Trophoblast cell (in vitro differentiated cells and primary cell): ENCODE measurements at regions not wholly inside any gene's neighbourhood (a gene's known extent, or its start where the extent isn't known, plus 50 kb on each side); places are given as distances from the start of the nearest gene placed in this dataset.
A peak's percentile ranks its signal among the peaks of the same experiment; 100 is the strongest.

Experiments
- DNase-seq, 2 donors: peaks; one replicate each; pipeline ENCODE4 v3.0.0-alpha.2; 2016
- H2AFZ ChIP-seq: 2 replicates; pipeline ENCODE4 v1.6.1; 2013; ENCODE audit warnings: low read length, moderate library complexity, mild to moderate bottlenecking; ENCODE audit not compliant: insufficient read depth, poor library complexity
- H2AK5ac ChIP-seq: 2 replicates; pipeline ENCODE4 v1.6.1; 2013; ENCODE audit warnings: mild to moderate bottlenecking, low read length
- H2BK120ac ChIP-seq: 2 replicates; pipeline ENCODE4 v1.6.1; 2013; ENCODE audit warnings: low read length, mild to moderate bottlenecking, moderate library complexity; ENCODE audit not compliant: insufficient read depth, poor library complexity
- H2BK12ac ChIP-seq: 2 replicates; pipeline ENCODE4 v1.6.1; 2013; ENCODE audit warnings: mild to moderate bottlenecking, low read length, moderate library complexity
- H2BK5ac ChIP-seq: 2 replicates; pipeline ENCODE4 v1.6.1; 2013; ENCODE audit warnings: low read length, low read depth, moderate library complexity, mild to moderate bottlenecking; ENCODE audit not compliant: poor library complexity
- H3K14ac ChIP-seq: 2 replicates; pipeline ENCODE4 v1.6.1; 2013; ENCODE audit warnings: mild to moderate bottlenecking, low read length
- H3K18ac ChIP-seq: 2 replicates; pipeline ENCODE4 v1.6.1; 2013; ENCODE audit warnings: mild to moderate bottlenecking, low read length
- H3K23ac ChIP-seq: 2 replicates; pipeline ENCODE4 v1.6.1; 2013; ENCODE audit warnings: low read length
- H3K27ac ChIP-seq: 2 replicates; pipeline ENCODE4 v1.5.1; 2013; ENCODE audit warnings: low read depth, mild to moderate bottlenecking, inconsistent platforms, low read length, moderate library complexity
- H3K27me3 ChIP-seq: 2 replicates; pipeline ENCODE4 v1.6.1; 2013; ENCODE audit warnings: inconsistent platforms, mild to moderate bottlenecking, low read length, moderate library complexity; ENCODE audit not compliant: insufficient read depth
- H3K36me3 ChIP-seq, 2 experiments: 1 replicate in 1 of 2; 2 replicates in 1 of 2; pipeline ENCODE4 v1.6.1; 2013; ENCODE audit warnings: low read length in 2 of 2, mild to moderate bottlenecking in 2 of 2, moderate library complexity in 1 of 2; ENCODE audit not compliant: insufficient read depth in 2 of 2, control insufficient read depth in 1 of 2
- H3K4ac ChIP-seq: 2 replicates; pipeline ENCODE4 v1.6.1; 2013; ENCODE audit warnings: low read depth, mild to moderate bottlenecking, low read length, moderate library complexity
- H3K4me1 ChIP-seq, 2 experiments: 1 replicate in 1 of 2; 2 replicates in 1 of 2; pipeline ENCODE4 v1.6.1; 2013; ENCODE audit warnings: low read length in 2 of 2, mild to moderate bottlenecking in 2 of 2, moderate library complexity in 1 of 2; ENCODE audit not compliant: insufficient read depth in 2 of 2, control insufficient read depth in 1 of 2
- H3K4me2 ChIP-seq: 2 replicates; pipeline ENCODE4 v1.6.1; 2013; ENCODE audit warnings: inconsistent platforms, mild to moderate bottlenecking, low read length, moderate library complexity
- H3K4me3 ChIP-seq: 2 replicates; pipeline ENCODE4 v1.5.1; 2013; ENCODE audit warnings: mild to moderate bottlenecking, low read depth, low read length, inconsistent platforms
- H3K79me1 ChIP-seq: one replicate; pipeline ENCODE4 v1.6.1; 2013; ENCODE audit warnings: low read length
- H3K79me2 ChIP-seq: 2 replicates; pipeline ENCODE4 v1.6.1; 2013; ENCODE audit warnings: low read length, mild to moderate bottlenecking; ENCODE audit not compliant: control insufficient read depth, insufficient read depth, poor library complexity
- H3K9ac ChIP-seq: 2 replicates; pipeline ENCODE4 v1.6.1; 2013; ENCODE audit warnings: mild to moderate bottlenecking, low read length
- H3K9me3 ChIP-seq: 2 replicates; pipeline ENCODE4 v1.6.1; 2013; ENCODE audit warnings: low read depth, mild to moderate bottlenecking, control low read depth, inconsistent platforms, low read length; ENCODE audit not compliant: insufficient read depth
- H4K12ac ChIP-seq: 2 replicates; pipeline ENCODE4 v1.6.1; 2013; ENCODE audit warnings: low read depth, mild to moderate bottlenecking, low read length, moderate library complexity
- H4K8ac ChIP-seq: 2 replicates; pipeline ENCODE4 v1.6.1; 2013; ENCODE audit warnings: low read depth, mild to moderate bottlenecking, low read length, moderate library complexity
- H4K91ac ChIP-seq: one replicate; pipeline ENCODE4 v1.6.1; 2013; ENCODE audit warnings: low read depth, mild to moderate bottlenecking, low read length, moderate library complexity
- WGBS: extraction: QIAGEN DNeasy Blood & Tissue Kit; methylation state at CpG from one replicate; pipeline ENCODE4 v1.1.7; 2013; ENCODE audit warnings: missing lambda C conversion rate; ENCODE audit not compliant: insufficient read length, insufficient coverage; ENCODE audit errors: extremely low coverage; 5-methylcytosine and 5-hydroxymethylcytosine counted together

- Histone ChIP-seq H3K18ac (no peak overlapping the region), H3K79me2 (no peaks in the 10 kb centered on the region), H3K4me2 (no peak overlapping the region), H3K36me3 (no peaks in the 10 kb centered on the region), H2BK5ac (no peak overlapping the region), H4K12ac (no peak overlapping the region), H4K91ac (no peak overlapping the region), H3K23ac (no peak overlapping the region), H3K79me1 (no peaks in the 10 kb centered on the region), H3K27me3 (no peaks in the 10 kb centered on the region), H3K9ac (no peak overlapping the region), H3K4me1 (no peaks in the 10 kb centered on the region), H2AFZ (no peak overlapping the region), H3K4ac (no peak overlapping the region), H3K4me3 (no peak overlapping the region), H3K27ac (no peak overlapping the region), H3K9me3 (peaks cover 6% of the 10 kb centered on the region), H2AK5ac (no peak overlapping the region), H2BK12ac (no peak overlapping the region), H2BK120ac (no peak overlapping the region), H3K14ac (no peak overlapping the region), H4K8ac (no peak overlapping the region)
- no CpG with 5 or more reads among the region's 23 CpGs for WGBS
- no peak for DNase-seq
Measured at GRCh38 chr18:78765637-78766281, 213.9 kb upstream of the SALL3 start.

- no peak overlapping the region for H3K27ac ChIP-seq
- no peaks in the 10 kb centered on the region for H3K4me1 ChIP-seq
- no peaks in the 10 kb centered on the region for H3K27me3 ChIP-seq
- H2AK5ac ChIP-seq, result no peak overlapping the region
- H2BK5ac ChIP-seq, result no peak overlapping the region
- no peak overlapping the region for H3K23ac ChIP-seq
- no peak overlapping the region for H3K9ac ChIP-seq
- no peak overlapping the region for H3K4me3 ChIP-seq
- no peak for DNase-seq
- H3K79me2 ChIP-seq, result no peaks in the 10 kb centered on the region
- no peak overlapping the region for H3K18ac ChIP-seq
- no peak overlapping the region for H2BK120ac ChIP-seq
- no peaks in the 10 kb centered on the region for H3K36me3 ChIP-seq
- H4K8ac ChIP-seq, result no peak overlapping the region
- H2AFZ ChIP-seq, result no peak overlapping the region
- no peak overlapping the region for H3K14ac ChIP-seq
- H3K4me2 ChIP-seq, result no peak overlapping the region
- H4K91ac ChIP-seq, result no peak overlapping the region
- no peak overlapping the region for H3K4ac ChIP-seq
- H4K12ac ChIP-seq, result no peak overlapping the region
- H3K9me3 ChIP-seq, result peaks cover 7% of the 10 kb centered on the region
- WGBS, result no CpG with 5 or more reads among the region's 31 CpGs
- no peak overlapping the region for H2BK12ac ChIP-seq
- no peaks in the 10 kb centered on the region for H3K79me1 ChIP-seq
Measured at GRCh38 chr18:78766651-78767533, 212.7 kb upstream of the SALL3 start.

GRCh38 chr18:78767648-78768071 is 212.0 kb upstream of the SALL3 start:
- Histone ChIP-seq H3K14ac (no peak overlapping the region), H3K4me1 (no peaks in the 10 kb centered on the region), H3K4me2 (no peak overlapping the region), H3K23ac (peak overlapping the region; percentile 44), H2BK120ac (no peak overlapping the region), H3K9me3 (peaks cover 7% of the 10 kb centered on the region), H3K9ac (no peak overlapping the region), H3K18ac (no peak overlapping the region), H3K79me1 (no peaks in the 10 kb centered on the region), H3K79me2 (no peaks in the 10 kb centered on the region), H2BK5ac (no peak overlapping the region), H3K4me3 (peak overlapping the region; percentile 6), H3K4ac (no peak overlapping the region), H2BK12ac (no peak overlapping the region), H2AFZ (no peak overlapping the region), H3K27ac (no peak overlapping the region), H3K27me3 (no peaks in the 10 kb centered on the region), H3K36me3 (no peaks in the 10 kb centered on the region), H4K8ac (no peak overlapping the region), H2AK5ac (no peak overlapping the region), H4K12ac (no peak overlapping the region), H4K91ac (no peak overlapping the region)
- no CpG with 5 or more reads among the region's 14 CpGs for WGBS
- no peak for DNase-seq

- Histone ChIP-seq H3K23ac (no peak overlapping the region), H3K14ac (no peak overlapping the region), H2AFZ (no peak overlapping the region), H3K4me1 (no peaks in the 10 kb centered on the region), H3K27me3 (no peaks in the 10 kb centered on the region), H3K9ac (no peak overlapping the region), H2AK5ac (no peak overlapping the region), H3K79me2 (no peaks in the 10 kb centered on the region), H3K18ac (no peak overlapping the region), H3K4me3 (no peak overlapping the region), H4K12ac (no peak overlapping the region), H2BK12ac (no peak overlapping the region), H3K79me1 (no peaks in the 10 kb centered on the region), H3K9me3 (peaks cover 5% of the 10 kb centered on the region), H4K8ac (no peak overlapping the region), H2BK120ac (no peak overlapping the region), H3K36me3 (no peaks in the 10 kb centered on the region), H3K4me2 (no peak overlapping the region), H3K27ac (no peak overlapping the region), H3K4ac (no peak overlapping the region), H2BK5ac (no peak overlapping the region), H4K91ac (no peak overlapping the region)
- no CpG with 5 or more reads among the region's 13 CpGs for WGBS
- no peak for DNase-seq
Measured at GRCh38 chr18:78768221-78768620, 211.4 kb upstream of the SALL3 start.
